ENCODE measurements at regions not wholly inside any gene's neighbourhood (a gene's known extent, or its start where the extent isn't known, plus 50 kb on each side); places are given as distances from the start of the nearest gene placed in this dataset.
A peak's percentile ranks its signal among the peaks of the same experiment; 100 is the strongest.
"Not testable (repeated sequence)": the region's sequence is repeated elsewhere in the genome, so short reads cannot be mapped to it uniquely, and the experiment has no call there.

DNA sequence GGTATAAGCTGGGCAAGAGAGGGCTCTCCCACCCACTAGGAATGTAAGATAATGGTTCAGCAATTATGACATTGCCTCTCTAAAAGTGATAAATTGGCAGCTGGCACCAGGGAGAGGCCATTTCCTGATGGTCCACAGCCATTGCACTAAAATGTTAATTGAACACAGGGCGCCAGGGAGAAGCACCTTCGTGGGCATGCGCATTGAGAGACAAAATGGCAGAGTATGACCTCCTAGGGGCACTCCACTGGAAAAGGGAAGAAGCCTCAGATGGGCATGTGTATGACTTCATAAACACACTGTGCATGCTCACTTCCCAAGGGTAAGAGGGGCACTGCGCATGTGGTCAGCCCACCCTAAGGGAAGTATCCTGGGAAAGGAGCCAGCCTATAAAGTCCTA, 419.2 kb downstream of the AGTPBP1 start:
- no peak for DNase-seq

DNA sequence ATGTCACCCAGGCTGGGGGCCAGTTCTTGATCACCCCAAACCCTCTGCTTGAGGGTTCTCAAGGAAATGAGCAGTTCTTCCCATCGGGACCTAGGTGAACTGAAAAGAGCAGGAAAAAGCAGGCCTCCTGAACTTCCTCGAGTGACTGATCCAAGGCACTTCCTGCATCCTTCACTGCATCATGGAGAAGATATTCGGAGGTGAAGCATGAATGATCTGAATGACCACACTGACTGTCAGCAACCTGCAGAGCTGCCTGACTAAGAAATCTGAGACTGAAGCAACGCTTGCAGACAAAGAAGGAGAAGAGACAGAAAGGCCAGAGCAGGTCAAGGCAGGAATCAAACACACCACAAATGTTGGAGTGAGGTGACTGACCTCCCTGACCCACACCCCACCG, 420.2 kb downstream of the AGTPBP1 start:
- DNase-seq = no peak

DNA sequence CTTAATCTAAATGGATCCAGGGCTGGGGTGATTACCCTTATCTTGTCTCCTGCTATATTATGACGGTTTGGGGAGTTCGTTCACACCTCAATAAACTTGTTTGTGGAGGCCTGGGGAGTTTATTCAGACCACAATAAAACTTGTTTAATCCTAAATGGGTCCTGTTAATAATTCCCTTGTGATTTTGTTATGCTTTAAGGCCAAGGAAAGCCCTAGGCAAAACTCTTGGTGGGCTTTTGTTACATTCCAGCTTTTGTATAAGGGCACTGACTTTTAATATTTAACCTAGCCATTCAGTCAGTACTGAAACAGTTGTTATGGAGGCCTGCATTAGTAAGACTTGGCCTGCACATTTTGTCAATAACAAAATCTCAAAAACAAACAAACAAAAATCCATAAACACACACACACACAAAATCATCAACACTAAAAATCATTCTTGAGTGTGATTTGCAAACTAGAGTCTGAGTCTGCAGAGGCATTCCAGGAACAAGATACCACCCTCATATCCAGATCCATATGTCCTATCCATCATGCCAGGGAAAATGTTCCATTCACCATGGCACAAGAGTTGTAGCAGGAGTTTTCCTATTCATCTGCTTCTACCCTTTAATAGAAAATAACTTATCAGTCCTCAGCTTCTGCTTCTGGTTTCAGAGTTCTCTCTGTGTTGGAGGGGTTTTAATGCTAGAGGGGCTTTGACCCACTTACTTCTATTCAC, 421.7 kb downstream of the AGTPBP1 start:
- no peak for DNase-seq

DNA sequence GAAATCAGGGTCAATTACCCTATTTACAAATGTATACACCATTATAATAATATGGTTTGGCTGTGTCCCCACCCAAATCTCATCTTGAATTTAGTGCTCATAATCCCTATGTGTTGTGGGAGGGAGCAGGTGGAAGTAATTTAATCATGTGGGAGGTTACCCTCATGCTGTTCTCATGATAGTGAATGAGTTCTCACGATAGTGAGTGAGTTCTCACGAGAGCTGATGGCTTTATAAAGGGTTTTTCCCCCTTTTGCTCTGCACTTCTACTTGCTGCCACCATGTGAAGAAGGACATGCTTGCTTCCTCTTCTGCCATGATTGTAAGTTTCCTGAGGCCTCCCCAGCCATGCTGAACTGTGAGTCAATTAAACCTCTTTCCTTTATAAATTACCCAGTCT, 426.2 kb downstream of the AGTPBP1 start:
- DNase-seq = not testable (repeated sequence)

DNA sequence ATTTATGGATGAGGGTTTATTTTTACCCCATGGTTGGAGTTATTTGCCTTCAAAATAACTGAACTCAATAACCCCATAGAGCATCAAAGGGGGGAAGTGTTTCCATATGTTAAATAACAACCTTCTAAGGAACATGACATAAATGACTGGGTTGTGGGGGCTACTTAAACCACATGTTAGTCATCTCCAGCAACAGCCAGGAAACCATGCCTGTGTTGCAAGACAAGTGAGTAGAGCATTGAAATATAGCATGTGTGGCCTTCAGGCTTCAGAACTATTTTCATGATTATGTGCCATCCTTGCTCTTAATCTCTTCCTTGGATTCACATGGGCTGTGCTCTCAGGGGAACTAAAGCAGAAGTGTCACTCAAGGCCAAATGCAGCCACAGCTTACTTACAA, 431.2 kb downstream of the AGTPBP1 start:
- DNase-seq = peak; percentile 32

DNA sequence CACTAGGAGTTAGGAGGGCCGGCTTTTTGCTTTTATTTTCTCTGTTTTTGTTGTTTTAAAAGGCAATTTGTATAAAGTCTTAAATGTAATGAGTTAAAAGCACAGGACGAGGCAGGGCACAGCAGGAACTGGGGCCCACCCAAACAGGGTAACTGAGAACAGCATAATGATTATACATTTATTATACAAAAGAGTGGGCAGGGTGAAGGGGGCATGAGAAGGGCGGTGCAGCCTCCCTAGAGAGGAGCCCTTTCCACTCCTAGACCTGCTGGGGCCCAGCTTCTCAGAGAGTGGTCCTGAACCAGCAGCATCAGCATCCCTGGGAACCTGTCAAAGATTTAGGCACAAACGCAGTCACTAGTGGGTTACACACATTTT, 438.0 kb downstream of the AGTPBP1 start:
- DNase-seq = no peak

DNA sequence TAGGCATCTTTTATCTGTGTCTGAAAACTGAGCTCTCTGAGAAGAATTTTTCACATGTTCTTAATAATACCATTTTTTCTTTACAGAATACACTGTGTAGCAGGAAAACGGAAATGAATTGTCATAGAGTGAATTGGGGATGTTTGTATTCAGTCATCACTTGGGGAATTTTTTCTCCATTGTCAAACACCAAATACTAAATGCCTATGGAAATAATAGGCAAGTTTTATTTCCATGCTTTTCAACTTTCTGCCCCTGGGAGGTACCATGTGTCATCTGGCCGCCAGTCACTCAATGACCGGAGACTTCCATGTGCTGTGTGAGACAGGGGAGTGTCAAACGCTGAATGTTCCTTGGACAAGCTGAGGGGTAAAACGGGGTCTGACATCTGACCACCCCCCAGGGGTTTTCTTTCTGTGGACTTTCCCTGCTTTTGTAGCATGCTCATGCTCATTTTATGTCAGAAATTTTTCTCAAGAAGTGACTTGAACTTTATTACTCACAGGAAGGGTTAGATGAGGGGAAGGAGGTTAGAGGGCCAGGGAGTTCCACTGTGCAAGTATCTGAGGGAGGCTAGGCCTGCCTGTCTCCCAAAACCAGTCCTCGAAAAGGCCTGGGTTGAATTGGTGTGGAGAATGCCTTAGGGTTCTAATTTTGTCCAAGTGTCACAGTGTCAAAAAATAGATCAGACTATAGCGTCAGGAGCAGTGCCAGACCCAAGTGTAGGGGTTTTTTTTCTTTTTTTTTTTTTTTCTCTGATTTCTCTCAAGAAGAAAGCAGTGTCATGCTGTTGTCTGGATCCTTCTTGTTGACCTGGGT, 438.6 kb downstream of the AGTPBP1 start:
- DNase-seq = no peak

DNA sequence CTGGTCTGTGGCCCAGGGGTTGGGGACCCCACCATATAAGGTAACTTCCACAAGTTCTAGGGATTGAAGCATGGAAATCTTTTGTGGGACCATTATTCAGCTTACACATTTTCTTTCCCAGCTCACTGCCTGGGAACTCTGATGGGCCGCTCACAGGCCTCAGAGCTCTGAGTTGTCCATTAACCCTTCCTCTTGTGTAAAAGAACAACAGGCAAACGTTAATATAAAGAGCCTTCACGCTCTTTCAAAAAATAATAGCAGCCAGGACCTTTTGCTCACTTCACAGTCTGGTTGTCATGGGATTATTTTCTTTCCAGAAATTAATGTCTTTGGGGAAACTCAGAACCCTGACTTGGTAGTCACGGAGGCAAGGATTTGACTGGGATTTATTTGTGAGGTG, 443.3 kb downstream of the AGTPBP1 start:
- DNase-seq = no peak

DNA sequence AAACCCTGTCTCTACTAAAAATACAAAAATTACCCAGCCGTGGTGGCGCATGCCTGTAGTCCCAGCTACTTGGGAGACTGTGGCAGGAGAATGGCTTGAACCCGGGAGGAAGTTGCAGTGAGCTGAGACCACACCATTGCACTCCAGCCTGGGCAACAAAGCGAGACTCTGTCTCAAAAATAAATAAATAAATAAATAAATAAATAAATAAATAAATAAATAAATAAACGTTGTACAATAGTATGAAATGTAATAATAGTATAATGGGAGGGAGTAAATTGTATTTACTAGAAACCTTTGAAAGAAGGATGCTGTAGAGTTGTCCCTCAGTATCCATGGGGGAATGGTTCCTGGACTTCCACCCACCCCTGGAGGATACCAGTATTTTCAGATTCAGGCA, 446.5 kb downstream of the AGTPBP1 start:
- DNase-seq = not testable (repeated sequence)

DNA sequence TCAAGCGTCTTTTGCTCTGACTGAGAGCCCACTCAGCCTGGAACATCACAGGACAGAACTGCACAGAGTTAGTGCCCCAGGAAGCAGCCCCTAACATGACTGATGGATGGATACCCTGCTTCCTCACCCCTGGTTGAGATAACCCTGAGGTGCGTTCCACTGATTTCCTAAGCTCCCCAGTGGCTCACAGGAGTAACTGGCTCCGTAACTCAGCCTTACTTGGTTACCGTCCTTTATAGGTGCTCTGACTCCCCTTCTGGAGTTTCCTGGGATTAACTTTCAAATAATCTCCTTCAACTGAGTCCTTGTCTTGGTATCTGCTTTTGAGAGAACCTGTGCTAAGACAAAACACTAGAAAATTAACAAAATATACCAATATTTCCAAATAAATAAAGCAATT, 449.5 kb downstream of the AGTPBP1 start:
- no peak for DNase-seq

DNA sequence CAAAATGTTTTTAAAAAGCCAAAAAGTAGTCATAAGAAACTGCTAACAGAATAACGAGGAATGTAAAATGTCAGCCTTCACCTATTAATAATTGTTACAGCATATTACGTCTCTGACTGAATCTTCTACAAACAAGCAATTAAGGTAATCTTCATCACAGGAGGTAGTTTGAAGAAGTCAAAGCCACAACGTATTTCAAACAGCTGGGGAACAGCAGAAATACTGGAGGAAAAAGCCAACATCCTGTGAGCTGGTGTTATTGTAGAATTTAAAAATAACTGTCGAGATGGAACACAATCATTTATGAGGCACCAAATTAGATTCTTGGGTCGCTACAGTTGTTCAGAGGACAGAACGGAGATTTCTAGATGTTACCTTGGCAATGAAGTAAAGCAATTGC, 450.5 kb downstream of the AGTPBP1 start:
- no peak for DNase-seq

DNA sequence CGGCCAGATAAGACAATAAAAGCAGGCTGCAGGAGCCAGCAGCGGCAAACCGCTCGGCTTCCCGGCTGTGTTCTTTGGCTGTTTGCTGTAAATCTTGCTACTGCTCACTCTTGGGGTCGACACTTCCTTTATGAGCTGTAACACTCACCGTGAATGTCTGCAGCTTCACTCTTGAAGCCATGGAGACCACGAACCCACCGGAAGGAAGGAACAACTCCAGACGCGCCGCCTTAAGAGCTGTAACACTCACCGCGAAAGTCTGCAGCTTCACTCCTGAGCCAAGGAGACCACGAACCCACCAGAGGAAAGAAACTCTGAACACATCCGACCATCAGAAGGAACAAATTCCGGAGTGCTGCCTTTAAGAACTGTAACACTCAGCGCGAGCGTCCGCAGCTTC, 451.7 kb downstream of the AGTPBP1 start:
- peak; percentile 29 for DNase-seq

DNA sequence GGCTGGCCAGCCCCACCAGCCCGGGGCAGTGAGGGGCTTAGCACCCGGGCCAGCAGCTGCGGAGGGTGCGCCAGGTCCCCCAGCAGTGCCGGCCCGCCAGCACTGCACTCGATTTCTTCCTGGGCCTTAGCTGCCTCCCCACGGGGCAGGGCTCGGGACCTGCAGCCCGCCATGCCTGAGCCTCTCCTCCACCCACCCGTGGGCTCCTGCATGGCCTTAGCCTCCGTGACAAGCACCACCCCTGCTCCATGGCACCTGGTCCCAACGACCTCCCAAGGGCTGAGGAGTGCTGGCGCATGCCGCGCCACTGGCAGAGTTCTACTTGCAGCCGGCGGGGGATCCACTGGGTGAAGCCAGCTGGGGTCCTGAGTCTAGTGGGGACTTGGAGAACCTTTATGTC, 452.6 kb downstream of the AGTPBP1 start:
- no peak for DNase-seq

DNA sequence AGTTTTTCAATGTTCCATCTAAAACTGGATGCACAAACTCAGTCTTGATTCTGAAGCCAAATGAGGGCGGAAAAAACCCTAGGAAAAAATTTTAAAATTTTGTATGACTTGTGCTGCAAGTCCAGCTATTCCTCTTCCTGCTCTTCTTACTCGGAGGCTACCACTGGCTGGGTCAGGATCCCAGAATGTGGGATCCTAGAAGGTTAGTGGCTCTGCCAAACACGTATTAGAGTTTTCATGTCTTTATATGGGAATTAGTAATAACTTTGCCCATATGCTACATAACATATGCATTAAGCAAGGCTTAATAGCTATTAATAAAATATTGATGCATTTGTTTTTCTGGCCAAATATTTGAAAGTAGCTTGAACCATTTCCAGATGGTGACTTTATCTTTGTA, 458.3 kb downstream of the AGTPBP1 start:
- no peak for DNase-seq

DNA sequence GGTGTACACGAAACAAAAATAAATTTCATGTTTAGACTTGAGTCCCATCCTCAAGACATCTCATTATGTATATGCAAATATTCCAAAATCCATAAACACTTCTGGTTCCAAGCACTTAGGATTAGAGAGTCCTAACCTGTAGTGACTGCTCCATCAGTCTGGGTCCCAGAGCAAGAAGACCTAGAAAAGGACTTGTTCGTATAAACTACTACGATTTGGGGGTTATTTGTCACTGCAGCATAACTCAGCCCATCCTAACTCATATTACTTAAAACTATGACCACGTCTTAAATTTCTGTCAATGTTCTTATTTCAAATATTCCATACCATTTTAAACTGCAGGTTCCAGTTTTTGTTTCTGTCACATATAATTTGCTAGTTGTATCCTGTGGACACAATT, 463.0 kb downstream of the AGTPBP1 start:
- no peak for DNase-seq

DNA sequence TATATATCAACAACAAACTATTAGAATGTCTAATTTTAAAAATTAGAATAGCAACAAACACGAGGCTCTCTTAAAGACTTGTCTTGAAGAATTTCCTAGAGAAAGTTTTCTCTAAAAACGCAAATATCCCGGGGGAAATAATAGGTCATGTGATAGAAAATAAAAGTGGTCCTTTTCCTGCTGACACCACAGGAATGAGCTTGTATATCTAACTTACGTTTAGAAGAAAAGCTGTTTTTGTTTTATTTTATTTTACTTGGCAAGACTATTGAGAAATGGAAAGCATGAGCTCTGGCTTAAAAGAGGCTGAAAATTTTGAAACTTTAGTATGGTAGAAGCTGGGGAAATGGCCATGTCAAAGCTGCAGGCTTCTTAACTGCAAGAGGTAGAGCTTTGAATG, 465.0 kb downstream of the AGTPBP1 start:
- no peak for DNase-seq

DNA sequence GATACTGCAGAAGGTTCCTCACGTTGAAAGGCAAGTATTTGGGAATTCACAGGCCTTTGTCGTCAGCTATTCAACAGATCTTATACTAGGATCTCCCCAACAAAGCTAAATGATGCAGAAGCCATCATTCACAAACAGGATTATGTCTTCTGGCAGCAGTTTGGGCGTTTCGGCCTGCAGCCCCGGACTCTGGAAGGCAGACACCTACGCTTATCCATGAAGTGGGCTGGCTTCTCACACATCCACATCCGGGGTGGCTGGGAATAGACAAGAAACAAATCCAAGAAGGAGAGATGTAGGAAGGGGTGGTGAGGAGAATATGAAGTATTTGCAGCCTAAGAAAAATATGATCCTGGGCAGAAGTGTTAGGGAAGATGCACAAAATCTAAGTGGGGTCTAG, 471.9 kb downstream of the AGTPBP1 start:
- DNase-seq = no peak

DNA sequence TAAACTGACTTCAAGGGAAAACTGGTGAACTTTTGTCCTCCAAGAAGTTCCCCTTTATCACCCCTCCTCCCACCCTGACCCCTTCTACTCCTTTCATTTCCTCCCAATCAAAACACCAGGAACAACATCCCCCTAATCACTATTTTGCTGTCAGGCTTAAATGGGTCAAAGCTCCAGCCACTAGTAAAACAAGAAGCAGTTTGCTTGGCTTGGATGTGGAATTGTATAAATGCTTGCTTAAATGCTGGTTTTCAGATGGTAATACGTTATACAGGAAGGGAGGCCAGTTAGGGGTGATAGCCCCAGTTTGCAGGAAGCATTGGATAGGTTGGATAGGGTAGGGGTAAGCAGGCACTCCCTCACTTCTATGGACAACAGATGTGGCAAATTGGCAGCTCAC, 473.6 kb downstream of the AGTPBP1 start:
- no peak for DNase-seq

DNA sequence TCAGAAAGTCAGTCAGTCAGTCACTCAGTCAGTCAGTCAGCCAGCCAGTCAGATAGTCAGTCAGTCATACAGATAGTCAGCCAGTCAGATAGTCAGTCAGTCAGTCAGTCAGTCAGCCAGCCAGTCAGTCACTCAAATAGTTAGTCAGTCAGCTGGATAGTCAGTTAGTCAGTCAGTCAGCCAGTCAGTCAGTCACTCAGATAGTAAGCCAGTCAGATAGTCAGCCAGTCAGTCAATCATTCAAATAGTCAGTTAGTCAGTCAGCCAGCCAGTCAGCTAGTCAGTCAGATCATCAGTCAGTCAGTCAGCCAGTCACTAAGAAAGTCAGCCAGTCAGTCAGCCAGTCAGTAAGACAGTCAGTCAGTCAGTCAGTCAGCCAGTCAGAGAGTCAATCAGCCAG, 477.1 kb downstream of the AGTPBP1 start:
- DNase-seq = no peak

DNA sequence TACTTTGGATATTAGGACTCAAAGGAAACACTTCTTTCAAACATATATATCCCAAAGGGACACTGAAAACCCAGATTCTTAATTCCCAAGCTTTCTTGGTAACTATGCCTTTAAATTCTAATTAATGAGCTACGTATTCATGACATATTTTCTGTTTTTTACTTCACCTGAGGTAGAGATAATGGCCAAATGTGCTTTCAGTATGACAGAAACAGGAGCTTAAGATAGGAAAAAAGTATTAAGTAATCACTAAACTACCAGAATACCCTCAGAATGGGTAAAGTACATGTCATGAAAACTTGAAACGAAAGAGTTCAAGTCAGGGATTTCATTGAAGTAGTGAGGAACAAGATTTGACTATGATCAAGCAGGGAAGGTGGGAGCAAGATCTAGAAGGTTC, 478.5 kb downstream of the AGTPBP1 start:
- DNase-seq = no peak

DNA sequence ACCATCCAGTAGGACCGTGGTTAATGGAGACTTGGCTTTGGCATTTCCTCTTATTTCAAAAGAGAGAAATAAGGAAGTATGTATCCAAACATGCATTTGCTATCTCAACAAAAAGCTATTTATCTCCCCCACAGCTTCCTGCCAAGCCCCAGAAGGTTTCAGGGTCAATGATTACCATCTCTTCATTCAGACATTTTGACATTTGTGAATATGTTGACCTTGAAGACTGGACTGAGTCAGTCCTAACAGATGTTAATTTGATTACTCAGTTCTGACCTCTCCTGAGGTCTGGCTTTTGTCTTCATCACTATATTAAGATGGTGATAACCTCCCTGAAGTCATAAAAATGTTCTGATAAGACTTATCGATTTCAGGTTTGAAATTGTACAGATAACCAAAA, 479.4 kb downstream of the AGTPBP1 start:
- no peak for DNase-seq

DNA sequence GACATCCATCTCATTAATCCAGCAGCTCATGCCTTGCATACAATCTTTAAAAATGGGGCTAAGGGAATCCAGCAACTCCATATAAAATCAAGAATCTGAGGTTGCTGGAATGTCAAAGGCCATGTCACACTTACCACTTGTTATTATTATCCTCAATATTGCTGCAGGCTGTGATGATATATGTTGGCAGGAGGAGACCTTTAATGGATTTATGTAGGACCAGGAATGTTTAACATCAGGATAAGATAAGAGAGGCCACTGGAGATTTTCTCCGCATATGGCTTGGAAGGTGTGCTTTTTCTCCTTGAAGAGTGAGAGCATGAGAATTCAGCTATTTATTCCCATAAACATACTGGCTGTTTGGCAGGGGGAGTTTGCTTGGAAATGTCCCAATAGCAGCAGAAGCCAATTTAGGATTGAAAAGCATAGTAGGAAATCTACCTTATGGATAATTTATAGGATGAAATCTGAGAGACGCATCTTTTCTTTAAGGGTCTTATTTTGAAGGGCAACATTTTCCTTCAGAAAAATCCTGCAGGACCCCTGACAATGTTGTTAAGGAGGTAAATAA, 481.4 kb downstream of the AGTPBP1 start:
- DNase-seq = no peak

DNA sequence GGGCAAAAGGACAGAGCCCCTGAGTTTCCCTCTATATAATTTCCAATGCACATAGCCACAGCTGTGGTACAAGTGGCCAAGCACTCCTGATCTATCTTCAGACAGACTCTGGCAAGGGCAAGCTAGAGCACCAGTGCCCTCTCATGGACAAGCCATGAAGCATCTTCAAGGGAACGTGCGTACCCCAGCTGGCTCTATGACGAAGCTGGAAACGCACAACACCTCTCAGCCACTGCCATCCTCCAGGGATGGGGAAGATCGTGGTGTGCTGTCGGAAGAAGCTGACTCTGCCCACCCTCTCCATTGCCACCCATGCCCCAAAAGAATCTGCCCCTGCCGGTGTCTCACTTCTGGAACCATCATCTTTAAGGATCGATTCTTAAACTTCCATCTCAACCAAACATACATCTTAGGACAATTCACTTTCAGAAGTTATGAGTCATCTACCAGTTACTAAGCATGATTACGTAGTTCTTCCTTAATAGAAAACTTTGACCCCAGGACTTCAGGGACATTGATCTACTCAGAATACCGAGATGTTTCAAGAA, 482.9 kb downstream of the AGTPBP1 start:
- peak; percentile 37 for DNase-seq

DNA sequence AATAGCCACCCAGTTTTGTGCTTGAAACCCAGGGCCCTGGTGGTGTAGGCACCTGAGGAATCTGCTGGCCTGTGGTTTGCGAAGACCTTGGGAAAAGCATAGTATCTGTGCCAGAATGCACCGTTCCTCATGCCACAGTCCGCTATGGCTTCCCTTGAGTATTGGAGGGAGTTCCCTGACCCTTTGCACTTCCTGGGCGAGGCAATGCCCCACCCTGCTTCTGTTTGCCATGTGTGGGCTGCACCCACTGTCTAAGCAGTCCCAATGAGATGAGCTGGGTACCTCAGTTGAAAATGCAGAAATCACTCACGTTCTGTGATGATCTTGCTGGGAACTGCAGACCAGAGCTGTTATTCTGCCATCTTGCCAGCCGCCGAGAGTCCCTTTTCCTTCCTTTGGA, 483.5 kb downstream of the AGTPBP1 start:
- DNase-seq = no peak
